Mesenchymal stem cell (in vitro differentiated cells and primary cell): ENCODE measurements at regions not wholly inside any gene's neighbourhood (a gene's known extent, or its start where the extent isn't known, plus 50 kb on each side); places are given as distances from the start of the nearest gene placed in this dataset.
A peak's percentile ranks its signal among the peaks of the same experiment; 100 is the strongest.

Source experiments
- DNase-seq: peaks from one replicate; pipeline ENCODE4 v3.0.0-alpha.2; 2013
- H2AFZ ChIP-seq: one replicate; pipeline ENCODE4 v1.6.1; 2013; ENCODE audit warnings: low read depth, mild to moderate bottlenecking, control low read depth, inconsistent platforms, low read length, moderate library complexity
- H2AK5ac ChIP-seq: 2 replicates; pipeline ENCODE4 v1.6.1; 2013; ENCODE audit warnings: low read length, moderate library complexity, mild to moderate bottlenecking, inconsistent platforms; ENCODE audit not compliant: severe bottlenecking
- H2BK120ac ChIP-seq: one replicate; pipeline ENCODE4 v1.6.1; 2013; ENCODE audit warnings: low read depth, mild to moderate bottlenecking, inconsistent platforms, low read length, moderate library complexity
- H2BK12ac ChIP-seq, 2 experiments: one replicate each; pipeline ENCODE4 v1.6.1; 2013; ENCODE audit warnings: inconsistent platforms in 2 of 2, low read length in 2 of 2, mild to moderate bottlenecking in 2 of 2, moderate library complexity in 2 of 2, control low read depth in 1 of 2
- H2BK15ac ChIP-seq: one replicate; pipeline ENCODE4 v1.6.1; 2013; ENCODE audit warnings: mild to moderate bottlenecking, low read depth, inconsistent platforms; ENCODE audit not compliant: poor library complexity, severe bottlenecking
- H2BK5ac ChIP-seq: 2 replicates; pipeline ENCODE4 v1.6.1; 2013; ENCODE audit warnings: low read depth, mild to moderate bottlenecking, low read length, control low read depth, inconsistent platforms; ENCODE audit not compliant: poor library complexity, severe bottlenecking
- H3K14ac ChIP-seq, 2 experiments: one replicate each; pipeline ENCODE4 v1.6.1; 2013; ENCODE audit warnings: inconsistent platforms in 2 of 2, low read length in 2 of 2, control low read depth in 1 of 2, mild to moderate bottlenecking in 1 of 2, moderate library complexity in 1 of 2
- H3K18ac ChIP-seq, 2 experiments: one replicate each; pipeline ENCODE4 v1.6.1; 2013; ENCODE audit warnings: inconsistent platforms in 2 of 2, low read length in 2 of 2, control low read depth in 1 of 2, low read depth in 1 of 2, mild to moderate bottlenecking in 1 of 2
- H3K23ac ChIP-seq, 2 experiments: one replicate each; pipeline ENCODE4 v1.6.1; 2013; ENCODE audit warnings: inconsistent platforms in 2 of 2, low read length in 2 of 2, mild to moderate bottlenecking in 2 of 2, moderate library complexity in 2 of 2, control low read depth in 1 of 2
- H3K27ac ChIP-seq: 2 replicates; pipeline ENCODE4 v1.5.1; 2013; ENCODE audit warnings: mild to moderate bottlenecking, moderate library complexity, low read length, control low read depth, inconsistent platforms; ENCODE audit not compliant: poor library complexity, severe bottlenecking
- H3K27me3 ChIP-seq, 2 experiments: 2 replicates each; pipeline versions ENCODE4 v1.6.1 to v1.7.0; 2013; ENCODE audit warnings: low read length in 2 of 2, mild to moderate bottlenecking in 2 of 2, moderate library complexity in 2 of 2, control low read depth in 1 of 2, inconsistent platforms in 1 of 2; ENCODE audit not compliant: control insufficient read depth in 1 of 2, insufficient read depth in 1 of 2
- H3K36me3 ChIP-seq, 2 experiments: 2 replicates each; pipeline versions ENCODE4 v1.6.1 to v1.7.0; 2013; ENCODE audit warnings: low read length in 2 of 2, control low read depth in 1 of 2, inconsistent platforms in 1 of 2, low read depth in 1 of 2, mild to moderate bottlenecking in 1 of 2; ENCODE audit not compliant: insufficient read depth in 2 of 2, control insufficient read depth in 1 of 2
- H3K4ac ChIP-seq, 2 experiments: one replicate each; pipeline ENCODE4 v1.6.1; 2013; ENCODE audit warnings: inconsistent platforms in 2 of 2, low read length in 2 of 2, mild to moderate bottlenecking in 2 of 2, moderate library complexity in 2 of 2, control low read depth in 1 of 2, low read depth in 1 of 2
- H3K4me1 ChIP-seq: 2 replicates; pipeline ENCODE4 v1.6.1; 2013; ENCODE audit warnings: low read depth, low read length, control low read depth; ENCODE audit not compliant: control insufficient read depth, insufficient read depth
- H3K4me2 ChIP-seq: 2 replicates; pipeline ENCODE4 v1.6.1; 2013; ENCODE audit warnings: low read length, mild to moderate bottlenecking, inconsistent platforms; ENCODE audit not compliant: poor library complexity, severe bottlenecking
- H3K4me3 ChIP-seq, 2 experiments: 2 replicates each; pipeline versions ENCODE4 v1.5.1 to v1.7.0; 2013; ENCODE audit warnings: low read length in 2 of 2, mild to moderate bottlenecking in 2 of 2, control low read depth in 1 of 2, low read depth in 1 of 2; ENCODE audit not compliant: insufficient read depth in 1 of 2
- H3K79me1 ChIP-seq: replicated peaks from 2 replicates; pipeline ENCODE4 v1.6.1; 2013; ENCODE audit warnings: mild to moderate bottlenecking, control low read depth, low read length, inconsistent platforms; ENCODE audit not compliant: poor library complexity, severe bottlenecking
- H3K9ac ChIP-seq: 2 replicates; pipeline ENCODE4 v1.7.0; 2013; ENCODE audit warnings: mild to moderate bottlenecking, low read length, moderate library complexity
- H3K9me3 ChIP-seq: 2 replicates; pipeline ENCODE4 v1.7.0; 2013; ENCODE audit warnings: mild to moderate bottlenecking, low read length; ENCODE audit not compliant: control insufficient read depth
- H4K8ac ChIP-seq: one replicate; pipeline ENCODE4 v1.6.1; 2013; ENCODE audit warnings: inconsistent platforms, mild to moderate bottlenecking, low read length, moderate library complexity
- H4K91ac ChIP-seq: one replicate; pipeline ENCODE4 v1.6.1; 2013; ENCODE audit warnings: mild to moderate bottlenecking, low read length, inconsistent platforms
- WGBS: methylation state at CpG from one replicate; pipeline ENCODE4 v1.1.7; 2013; ENCODE audit warnings: mixed read lengths; 5-methylcytosine and 5-hydroxymethylcytosine counted together

DNA sequence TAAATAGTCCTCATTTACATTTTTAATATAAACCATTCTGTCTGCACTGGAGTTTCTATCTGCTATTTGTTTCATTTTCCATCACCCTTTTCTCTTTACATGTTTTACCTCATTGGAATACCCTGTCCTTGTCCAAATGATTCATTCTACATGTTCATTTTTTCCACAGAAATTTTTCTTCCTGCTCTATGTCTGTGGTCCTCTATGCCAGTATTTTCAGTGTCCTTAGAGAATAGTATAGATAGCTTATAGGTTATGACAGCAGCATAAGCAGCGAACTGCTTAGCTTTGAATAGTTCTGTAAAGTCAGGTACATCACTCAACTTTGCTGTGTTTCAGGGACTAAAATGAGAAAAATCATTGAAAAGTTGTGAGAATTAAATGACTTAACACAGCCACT lies 742.3 kb upstream of the CBLB start:
- Histone ChIP-seq H3K4me2 (no peak overlapping the region), H2BK120ac (no peak overlapping the region), H3K14ac (no peak overlapping the region), H3K18ac (no peak overlapping the region), H3K4me3 (no peak overlapping the region), H3K23ac (no peak overlapping the region), H3K27me3 (no peaks in the 10 kb centered on the region), H3K9ac (peak overlapping the region; percentile 85), H2AFZ (no peak overlapping the region), H2BK15ac (no peak overlapping the region), H2BK5ac (no peak overlapping the region), H3K4ac (no peak overlapping the region), H3K36me3 (no peaks in the 10 kb centered on the region), H4K91ac (no peak overlapping the region), H4K8ac (no peak overlapping the region), H2AK5ac (no peak overlapping the region), H3K9me3 (peaks cover 4% of the 10 kb centered on the region), H3K4me1 (peaks cover 2% of the 10 kb centered on the region), H2BK12ac (no peak overlapping the region), H3K27ac (no peak overlapping the region), H3K79me1 (no peaks in the 10 kb centered on the region)
- no peak for DNase-seq
- WGBS = 100% methylated on average over 1 of the region's 1 CpG

DNA sequence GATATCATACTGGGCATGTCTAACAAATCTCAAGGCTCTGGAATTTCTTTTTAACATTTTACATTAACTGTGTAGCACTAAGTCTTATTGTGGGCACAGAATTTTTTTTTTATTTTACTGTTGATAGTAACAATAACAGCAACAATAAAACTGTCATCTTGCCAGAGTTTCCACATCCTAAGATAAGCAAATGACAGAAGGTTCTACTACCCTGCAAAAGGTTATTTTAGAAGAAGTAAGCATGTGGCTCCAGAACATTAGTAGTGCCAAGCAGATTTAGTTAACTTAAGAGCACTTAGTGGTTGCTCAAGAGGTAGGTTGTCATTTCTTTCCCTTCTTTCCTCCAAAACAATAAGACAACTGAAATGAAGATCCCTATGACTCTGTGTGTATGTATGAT lies 743.0 kb upstream of the CBLB start:
- Histone ChIP-seq H2BK120ac (no peak overlapping the region), H2AFZ (no peak overlapping the region), H3K4me1 (peaks cover 2% of the 10 kb centered on the region), H3K4me3 (no peak overlapping the region), H3K9me3 (peaks cover 4% of the 10 kb centered on the region), H2AK5ac (no peak overlapping the region), H2BK15ac (no peak overlapping the region), H3K4me2 (no peak overlapping the region), H2BK12ac (no peak overlapping the region), H3K4ac (no peak overlapping the region), H3K27me3 (no peaks in the 10 kb centered on the region), H4K8ac (no peak overlapping the region), H3K36me3 (no peaks in the 10 kb centered on the region), H4K91ac (no peak overlapping the region), H3K27ac (no peak overlapping the region), H2BK5ac (no peak overlapping the region), H3K18ac (no peak overlapping the region), H3K79me1 (no peaks in the 10 kb centered on the region), H3K23ac (no peak overlapping the region), H3K9ac (peak overlapping the region; percentile 85), H3K14ac (no peak overlapping the region)
- DNase-seq = peak; percentile 29

DNA sequence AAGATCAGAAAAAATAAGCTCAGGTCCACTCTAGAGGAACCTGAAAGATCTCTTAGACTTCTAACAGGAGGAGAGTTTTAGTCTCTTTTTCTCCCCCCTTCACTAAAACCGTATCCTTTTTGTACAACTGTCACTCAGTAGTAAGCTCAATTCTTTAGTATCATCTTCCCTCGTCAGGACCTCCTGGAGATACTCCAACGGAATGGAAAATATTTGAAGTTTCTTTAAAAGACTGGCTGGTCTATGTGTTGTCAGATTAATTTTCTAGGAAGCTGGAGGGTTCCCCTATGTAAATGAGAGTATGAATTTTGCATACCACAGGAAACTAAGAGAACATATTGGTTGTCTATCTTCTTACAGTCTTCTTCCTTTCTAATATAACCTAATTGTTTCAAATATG lies 747.7 kb upstream of the CBLB start:
- H3K14ac ChIP-seq = no peak overlapping the region
- H2AK5ac ChIP-seq = no peak overlapping the region
- no peaks in the 10 kb centered on the region for H3K27me3 ChIP-seq
- H3K4me3 ChIP-seq = no peak overlapping the region
- H3K4me2 ChIP-seq = no peak overlapping the region
- H3K36me3 ChIP-seq = no peaks in the 10 kb centered on the region
- no peaks in the 10 kb centered on the region for H3K79me1 ChIP-seq
- no peak overlapping the region for H3K23ac ChIP-seq
- H3K9me3 ChIP-seq = peaks cover 3% of the 10 kb centered on the region
- H3K18ac ChIP-seq = no peak overlapping the region
- H2BK12ac ChIP-seq = no peak overlapping the region
- H4K91ac ChIP-seq = no peak overlapping the region
- H2BK120ac ChIP-seq = no peak overlapping the region
- no peaks in the 10 kb centered on the region for H3K4me1 ChIP-seq
- H2BK5ac ChIP-seq = no peak overlapping the region
- no peak overlapping the region for H3K4ac ChIP-seq
- no peak overlapping the region for H4K8ac ChIP-seq
- no peak overlapping the region for H3K9ac ChIP-seq
- WGBS = 88% methylated on average over 3 of the region's 3 CpGs
- no peak for DNase-seq
- no peak overlapping the region for H3K27ac ChIP-seq
- H2BK15ac ChIP-seq = no peak overlapping the region
- H2AFZ ChIP-seq = no peak overlapping the region

DNA sequence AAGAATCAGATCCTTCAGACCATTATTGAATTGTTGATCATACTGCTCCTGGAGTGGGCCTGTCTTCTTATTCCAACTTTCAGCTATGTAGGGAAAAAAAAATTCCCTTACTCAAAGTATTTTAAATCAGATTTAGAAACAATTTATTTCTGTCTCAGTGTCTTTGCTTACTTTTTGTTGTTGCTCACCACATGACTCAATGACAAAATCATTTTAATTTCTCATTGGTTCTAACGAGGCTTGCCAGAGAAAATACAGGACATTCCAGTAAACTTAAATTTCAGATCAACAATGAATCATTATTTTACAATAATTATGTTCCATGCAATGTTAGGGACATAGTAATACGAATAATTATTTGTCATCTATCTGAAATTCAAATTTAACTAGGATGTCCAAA lies 748.5 kb upstream of the CBLB start:
- no peaks in the 10 kb centered on the region for H3K79me1 ChIP-seq
- WGBS = 50% methylated on average over 1 of the region's 2 CpGs
- H2BK5ac ChIP-seq = no peak overlapping the region
- H3K14ac ChIP-seq = no peak overlapping the region
- no peak overlapping the region for H2BK120ac ChIP-seq
- H3K9me3 ChIP-seq = peaks cover 5% of the 10 kb centered on the region
- no peak overlapping the region for H2AK5ac ChIP-seq
- H3K23ac ChIP-seq = no peak overlapping the region
- no peak overlapping the region for H2AFZ ChIP-seq
- H3K27ac ChIP-seq = no peak overlapping the region
- no peaks in the 10 kb centered on the region for H3K27me3 ChIP-seq
- no peak for DNase-seq
- H3K4ac ChIP-seq = no peak overlapping the region
- no peaks in the 10 kb centered on the region for H3K4me1 ChIP-seq
- no peak overlapping the region for H3K4me2 ChIP-seq
- no peak overlapping the region for H4K91ac ChIP-seq
- H3K4me3 ChIP-seq = no peak overlapping the region
- peak overlapping the region; percentile 45 for H3K9ac ChIP-seq
- H2BK15ac ChIP-seq = no peak overlapping the region
- no peaks in the 10 kb centered on the region for H3K36me3 ChIP-seq
- H4K8ac ChIP-seq = no peak overlapping the region
- no peak overlapping the region for H3K18ac ChIP-seq
- H2BK12ac ChIP-seq = no peak overlapping the region
